ENCODE measurements at regions not wholly inside any gene's neighbourhood (a gene's known extent, or its start where the extent isn't known, plus 50 kb on each side); places are given as distances from the start of the nearest gene placed in this dataset.

DNA sequence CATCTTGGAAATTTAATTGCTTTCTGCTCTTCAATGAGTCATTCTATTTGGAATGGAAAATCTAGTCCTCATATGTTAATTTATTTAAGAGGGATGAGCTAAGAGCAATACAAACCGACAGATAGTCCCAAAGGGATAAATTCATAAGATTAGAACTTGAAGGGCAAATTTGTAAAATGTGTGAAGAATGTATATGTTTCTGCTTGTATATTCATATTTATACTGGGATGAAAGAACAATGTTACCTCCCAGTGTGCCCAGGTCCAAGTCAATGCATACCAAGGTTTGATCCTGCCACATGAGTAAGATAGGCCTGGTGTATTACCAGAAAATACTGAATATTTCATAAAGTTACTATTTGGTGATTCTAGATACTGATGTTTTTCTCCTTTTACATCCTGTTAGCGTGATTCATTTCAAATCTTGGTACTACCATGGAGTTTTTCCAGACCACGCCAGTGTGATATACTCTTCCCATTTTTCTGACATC lies 255.6 kb upstream of the SEMA6D start:
- Mint-ChIP-seq H3K4me3 (no peak overlapping the region), H3K27me3 (no peaks in the 10 kb centered on the region)

DNA sequence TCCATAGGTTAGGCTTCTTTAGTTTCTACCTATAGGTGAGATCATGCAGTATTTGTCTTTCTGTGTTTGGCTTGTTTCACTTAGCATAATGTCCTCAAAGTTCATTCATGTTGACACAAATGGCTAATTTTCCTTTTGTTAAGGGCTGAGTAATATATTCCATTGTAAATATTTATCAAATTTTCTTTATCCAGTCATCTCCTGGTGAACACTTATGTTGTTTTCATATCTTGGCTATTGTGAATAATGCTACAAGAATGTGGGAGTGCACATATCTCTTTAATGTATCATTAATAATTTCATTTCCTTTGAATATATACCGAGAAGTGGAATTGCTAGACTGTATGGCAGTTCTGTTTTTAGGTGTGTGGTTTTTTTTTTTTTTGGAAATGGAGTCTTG lies 250.9 kb upstream of the SEMA6D start:
- no peak overlapping the region for H3K27ac Mint-ChIP-seq
- no peak overlapping the region for H3K4me3 Mint-ChIP-seq
- no peaks in the 10 kb centered on the region for H3K9me3 Mint-ChIP-seq
- ATAC-seq (replicated peaks) = no peak
- no peaks in the 10 kb centered on the region for H3K27me3 Mint-ChIP-seq
- H3K4me1 Mint-ChIP-seq = no peaks in the 10 kb centered on the region
- no peaks in the 10 kb centered on the region for H3K36me3 Mint-ChIP-seq (ENCODE audit: low read depth)

More for the DNA sequence above, 255.6 kb upstream of the SEMA6D start:
- H3K9me3 Mint-ChIP-seq = no peaks in the 10 kb centered on the region
- no peak for ATAC-seq (replicated peaks)
- H3K27ac Mint-ChIP-seq = no peak overlapping the region
- H3K4me1 Mint-ChIP-seq = no peaks in the 10 kb centered on the region
- no peaks in the 10 kb centered on the region for H3K36me3 Mint-ChIP-seq (ENCODE audit: low read depth)

DNA sequence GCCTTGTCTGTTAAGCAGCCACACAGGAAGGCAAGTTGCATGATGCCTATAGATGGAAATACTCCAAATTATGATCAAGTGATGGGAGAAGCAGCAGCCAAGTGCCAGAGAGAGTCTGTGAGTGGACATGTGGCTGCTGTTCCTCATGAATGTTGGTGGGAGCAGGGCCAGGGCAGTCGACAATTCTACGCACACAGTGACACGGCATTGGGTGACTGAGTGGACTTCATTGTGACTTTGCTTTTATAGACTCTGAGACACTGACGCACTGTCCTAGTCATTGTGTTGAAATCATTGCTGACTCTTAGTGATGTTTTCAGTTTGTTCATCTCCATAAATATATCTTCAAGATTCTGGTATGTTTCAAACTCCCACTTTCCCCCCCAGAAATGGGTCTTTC lies 246.3 kb upstream of the SEMA6D start:
- ATAC-seq (replicated peaks) = no peak
- Mint-ChIP-seq H3K27me3 (no peaks in the 10 kb centered on the region), H3K9me3 (no peaks in the 10 kb centered on the region), H3K27ac (no peak overlapping the region), H3K4me3 (no peak overlapping the region), H3K36me3 (ENCODE audit: low read depth) (no peaks in the 10 kb centered on the region), H3K4me1 (no peaks in the 10 kb centered on the region)

DNA sequence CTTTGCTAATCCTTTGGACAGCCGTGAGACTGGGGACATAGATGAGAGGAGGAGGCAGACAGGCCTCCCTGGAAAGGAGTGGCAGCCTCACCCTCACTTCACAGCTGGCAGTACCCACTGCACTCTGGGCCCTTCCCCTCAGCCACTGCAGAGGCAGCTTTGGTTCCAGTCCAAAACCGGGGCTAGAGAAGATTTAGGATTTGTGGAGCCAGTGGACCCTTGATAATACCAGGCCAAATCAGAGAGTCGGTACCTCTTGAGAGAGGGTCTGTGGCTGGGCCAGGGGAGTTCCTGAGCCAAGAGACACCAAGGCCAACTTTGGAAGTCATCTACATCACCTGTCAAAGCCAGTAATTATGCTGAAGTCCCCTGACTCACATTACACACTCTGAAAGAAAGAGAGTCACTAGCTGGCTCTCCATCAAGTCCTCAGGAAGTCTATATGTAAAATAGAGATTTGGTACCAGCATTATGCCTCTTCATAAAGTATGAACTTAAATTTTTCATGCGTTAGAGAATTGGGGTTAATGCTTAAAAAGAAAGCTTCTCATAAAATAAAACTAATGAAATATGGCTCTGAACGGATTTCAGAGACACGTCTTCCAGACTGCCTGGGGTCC lies 244.1 kb upstream of the SEMA6D start:
- Mint-ChIP-seq H3K27ac (no peak overlapping the region), H3K4me1 (no peaks in the 10 kb centered on the region), H3K9me3 (peaks cover 1% of the 10 kb centered on the region), H3K36me3 (ENCODE audit: low read depth) (no peaks in the 10 kb centered on the region), H3K27me3 (no peaks in the 10 kb centered on the region), H3K4me3 (no peak overlapping the region)
- no peak for ATAC-seq (replicated peaks)

DNA sequence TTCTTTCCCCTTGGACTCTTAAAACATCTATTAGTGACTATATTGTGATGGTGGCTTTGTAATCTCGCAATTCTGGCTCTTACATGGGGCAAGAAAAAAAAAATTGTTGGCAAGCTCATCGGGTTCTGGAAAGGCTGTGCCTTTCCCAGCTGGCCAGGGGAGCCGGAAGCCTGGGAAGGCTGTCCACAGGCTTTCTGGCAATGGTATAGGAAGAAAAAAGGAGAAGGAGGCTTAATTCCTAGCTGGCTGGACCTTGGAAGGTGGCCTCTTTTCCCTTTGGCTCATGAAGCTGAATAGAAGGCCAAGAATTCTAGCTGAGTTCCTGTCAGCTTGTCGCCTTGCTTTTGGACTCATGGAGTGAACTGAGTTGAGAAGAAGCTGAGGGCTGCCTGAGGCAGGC lies 243.5 kb upstream of the SEMA6D start:
- no peaks in the 10 kb centered on the region for H3K4me1 Mint-ChIP-seq
- peaks cover 5% of the 10 kb centered on the region for H3K9me3 Mint-ChIP-seq
- H3K27ac Mint-ChIP-seq = no peak overlapping the region
- no peaks in the 10 kb centered on the region for H3K27me3 Mint-ChIP-seq
- H3K36me3 Mint-ChIP-seq (ENCODE audit: low read depth) = no peaks in the 10 kb centered on the region
- ATAC-seq (replicated peaks) = no peak
- no peak overlapping the region for H3K4me3 Mint-ChIP-seq

DNA sequence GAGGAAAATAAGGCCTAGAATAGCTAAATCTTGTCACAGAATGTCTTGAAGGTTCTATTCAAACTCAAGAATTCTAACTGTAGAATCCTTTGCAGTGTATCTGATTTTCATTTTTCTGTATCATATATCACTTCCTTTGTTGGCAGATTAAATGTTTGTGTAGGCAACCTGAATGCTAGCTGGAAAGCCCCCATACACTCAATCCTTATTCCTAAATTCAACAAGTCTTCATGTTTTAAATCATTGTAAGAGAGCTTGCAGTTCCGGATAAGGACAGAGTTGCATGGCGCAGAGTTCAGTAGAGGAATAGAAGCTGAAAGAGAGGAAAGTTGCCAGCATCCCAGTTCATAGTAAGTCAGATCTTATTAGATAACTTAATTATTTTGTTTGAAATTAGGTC lies 242.0 kb upstream of the SEMA6D start:
- H3K36me3 Mint-ChIP-seq (ENCODE audit: low read depth) = no peaks in the 10 kb centered on the region
- H3K27me3 Mint-ChIP-seq = peaks cover 2% of the 10 kb centered on the region
- ATAC-seq (replicated peaks) = no peak
- no peaks in the 10 kb centered on the region for H3K4me1 Mint-ChIP-seq
- H3K9me3 Mint-ChIP-seq = peaks cover 8% of the 10 kb centered on the region
- no peak overlapping the region for H3K27ac Mint-ChIP-seq
- H3K4me3 Mint-ChIP-seq = no peak overlapping the region

DNA sequence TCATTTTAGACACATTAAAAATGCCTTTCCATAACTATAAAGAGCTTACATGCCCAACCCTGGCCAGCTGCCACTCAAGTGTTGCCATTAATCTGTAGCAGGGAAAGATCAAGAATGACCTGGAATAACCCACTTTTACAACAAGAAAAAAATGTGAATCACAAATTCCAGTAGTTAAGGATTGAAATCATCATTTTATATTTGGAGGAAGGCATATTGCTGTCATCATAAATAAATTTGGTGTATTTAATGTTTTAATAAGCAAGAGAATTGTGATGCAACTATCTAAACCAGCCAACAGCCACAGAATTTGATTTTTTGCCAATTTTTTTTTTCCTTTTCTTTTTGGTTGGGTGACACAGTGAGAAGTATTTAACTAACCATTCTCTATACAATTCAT lies 240.0 kb upstream of the SEMA6D start:
- no peak overlapping the region for H3K27ac Mint-ChIP-seq
- ATAC-seq (replicated peaks) = no peak
- H3K9me3 Mint-ChIP-seq = peaks cover 11% of the 10 kb centered on the region
- H3K27me3 Mint-ChIP-seq = peaks cover 4% of the 10 kb centered on the region
- no peak overlapping the region for H3K4me3 Mint-ChIP-seq
- no peaks in the 10 kb centered on the region for H3K4me1 Mint-ChIP-seq
- H3K36me3 Mint-ChIP-seq (ENCODE audit: low read depth) = no peaks in the 10 kb centered on the region

DNA sequence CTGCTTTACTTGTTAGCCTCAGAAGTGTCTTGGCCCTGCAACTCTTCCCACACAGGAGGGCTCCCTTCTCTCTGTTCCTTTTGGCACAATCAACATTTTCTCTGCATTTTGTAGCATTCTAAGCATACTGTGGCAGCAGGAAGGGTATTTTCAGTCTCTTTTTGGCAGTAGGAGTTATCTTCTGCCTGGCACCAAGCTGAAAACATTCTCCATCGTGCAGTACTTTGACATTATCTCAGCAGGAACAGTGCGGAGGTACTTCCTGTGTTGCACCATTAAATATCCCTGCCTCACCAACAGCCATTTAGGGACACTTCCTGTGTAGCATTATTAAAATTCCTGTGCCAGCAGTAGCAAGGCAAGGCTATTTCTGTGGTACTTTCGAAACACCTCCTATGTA lies 233.2 kb upstream of the SEMA6D start:
- Mint-ChIP-seq H3K27me3 (peaks cover 7% of the 10 kb centered on the region), H3K4me3 (no peak overlapping the region), H3K4me1 (no peaks in the 10 kb centered on the region), H3K36me3 (ENCODE audit: low read depth) (no peaks in the 10 kb centered on the region), H3K27ac (no peak overlapping the region), H3K9me3 (peaks cover 6% of the 10 kb centered on the region)
- no peak for ATAC-seq (replicated peaks)

DNA sequence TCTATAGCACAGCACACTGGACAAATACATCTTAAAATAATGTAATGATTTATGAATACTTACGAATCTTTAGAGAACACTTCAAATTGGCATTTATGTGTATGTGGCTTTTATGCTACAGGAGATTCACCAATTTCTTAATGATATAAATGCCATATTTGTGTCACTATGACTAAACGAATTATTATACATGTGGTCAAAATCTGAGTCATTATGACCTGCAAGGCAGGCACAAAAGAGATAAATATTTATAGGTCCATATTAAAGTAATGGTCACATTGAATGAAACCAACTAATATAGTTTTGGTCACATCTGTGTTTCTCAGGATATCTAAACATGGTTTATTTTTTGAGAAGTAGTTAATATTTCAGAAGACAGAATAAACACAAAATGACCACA lies 232.3 kb upstream of the SEMA6D start:
- H3K4me1 Mint-ChIP-seq = no peaks in the 10 kb centered on the region
- ATAC-seq (replicated peaks) = no peak
- H3K4me3 Mint-ChIP-seq = no peak overlapping the region
- H3K36me3 Mint-ChIP-seq (ENCODE audit: low read depth) = no peaks in the 10 kb centered on the region
- H3K9me3 Mint-ChIP-seq = peaks cover 6% of the 10 kb centered on the region
- H3K27ac Mint-ChIP-seq = no peak overlapping the region
- H3K27me3 Mint-ChIP-seq = peaks cover 7% of the 10 kb centered on the region

DNA sequence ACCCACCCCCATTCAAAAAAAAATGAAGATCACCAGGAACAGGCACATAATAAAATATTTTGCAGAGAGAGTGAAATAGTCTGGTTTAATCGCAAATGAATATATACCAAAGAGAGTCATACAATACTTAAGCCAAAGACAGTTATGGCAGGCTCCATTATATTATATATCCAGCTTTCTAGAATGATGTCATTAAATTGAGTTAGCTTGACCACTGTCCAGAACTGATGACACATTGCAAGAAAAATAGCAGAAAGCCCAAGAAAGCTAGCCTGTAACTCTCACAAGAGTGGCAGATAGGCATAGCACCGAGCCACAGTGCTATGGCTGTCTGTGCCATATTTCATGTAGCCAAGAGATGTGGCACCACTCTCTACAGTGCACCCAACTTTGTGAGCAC lies 231.9 kb upstream of the SEMA6D start:
- Mint-ChIP-seq H3K4me3 (no peak overlapping the region), H3K27ac (no peak overlapping the region), H3K9me3 (peaks cover 3% of the 10 kb centered on the region), H3K36me3 (ENCODE audit: low read depth) (no peaks in the 10 kb centered on the region), H3K27me3 (peaks cover 4% of the 10 kb centered on the region), H3K4me1 (no peaks in the 10 kb centered on the region)
- no peak for ATAC-seq (replicated peaks)

DNA sequence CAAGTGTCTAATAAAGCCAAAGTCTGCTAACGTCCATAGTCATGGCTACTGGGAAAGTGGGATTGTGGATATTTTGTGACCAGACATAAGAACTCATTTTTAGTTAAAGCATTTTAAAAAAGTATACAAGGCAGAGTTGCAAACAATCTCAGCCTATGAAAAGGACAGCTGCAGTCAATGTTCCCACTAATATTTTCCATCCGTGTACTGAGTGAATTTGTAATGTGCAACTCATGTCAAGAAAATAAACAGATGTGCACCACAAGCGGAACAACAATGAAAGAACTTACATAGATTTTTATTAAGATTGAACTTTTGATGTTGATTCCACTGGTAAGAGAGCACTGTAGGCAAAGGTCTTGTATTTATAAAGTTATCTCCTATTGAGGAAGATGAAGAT lies 231.3 kb upstream of the SEMA6D start:
- Mint-ChIP-seq H3K4me3 (no peak overlapping the region), H3K4me1 (no peaks in the 10 kb centered on the region), H3K9me3 (peaks cover under 1% of the 10 kb centered on the region), H3K36me3 (ENCODE audit: low read depth) (no peaks in the 10 kb centered on the region), H3K27ac (no peak overlapping the region), H3K27me3 (peaks cover 4% of the 10 kb centered on the region)
- no peak for ATAC-seq (replicated peaks)

DNA sequence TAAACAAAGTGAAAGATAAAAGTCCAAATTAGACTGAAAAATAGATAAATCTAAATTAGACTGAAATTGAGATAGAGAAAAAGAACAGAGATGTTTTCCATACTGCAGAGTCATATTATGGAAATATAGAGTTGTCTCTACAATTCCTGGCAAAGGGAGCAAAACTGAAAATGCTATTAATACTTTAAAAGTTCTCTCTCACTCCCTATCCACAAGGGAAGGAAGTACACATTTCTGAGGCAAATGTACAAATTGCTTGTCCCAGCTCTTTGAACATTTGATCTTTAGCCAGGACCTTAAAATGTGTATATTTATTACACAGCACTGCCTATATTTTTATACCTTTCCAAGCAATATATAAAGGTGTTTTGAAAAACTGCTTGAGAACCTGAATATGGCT lies 225.1 kb upstream of the SEMA6D start:
- Mint-ChIP-seq H3K4me3 (no peak overlapping the region), H3K4me1 (no peaks in the 10 kb centered on the region), H3K9me3 (peaks cover 3% of the 10 kb centered on the region), H3K27ac (no peak overlapping the region), H3K27me3 (peaks cover 3% of the 10 kb centered on the region), H3K36me3 (ENCODE audit: low read depth) (no peaks in the 10 kb centered on the region)
- ATAC-seq (replicated peaks) = no peak

DNA sequence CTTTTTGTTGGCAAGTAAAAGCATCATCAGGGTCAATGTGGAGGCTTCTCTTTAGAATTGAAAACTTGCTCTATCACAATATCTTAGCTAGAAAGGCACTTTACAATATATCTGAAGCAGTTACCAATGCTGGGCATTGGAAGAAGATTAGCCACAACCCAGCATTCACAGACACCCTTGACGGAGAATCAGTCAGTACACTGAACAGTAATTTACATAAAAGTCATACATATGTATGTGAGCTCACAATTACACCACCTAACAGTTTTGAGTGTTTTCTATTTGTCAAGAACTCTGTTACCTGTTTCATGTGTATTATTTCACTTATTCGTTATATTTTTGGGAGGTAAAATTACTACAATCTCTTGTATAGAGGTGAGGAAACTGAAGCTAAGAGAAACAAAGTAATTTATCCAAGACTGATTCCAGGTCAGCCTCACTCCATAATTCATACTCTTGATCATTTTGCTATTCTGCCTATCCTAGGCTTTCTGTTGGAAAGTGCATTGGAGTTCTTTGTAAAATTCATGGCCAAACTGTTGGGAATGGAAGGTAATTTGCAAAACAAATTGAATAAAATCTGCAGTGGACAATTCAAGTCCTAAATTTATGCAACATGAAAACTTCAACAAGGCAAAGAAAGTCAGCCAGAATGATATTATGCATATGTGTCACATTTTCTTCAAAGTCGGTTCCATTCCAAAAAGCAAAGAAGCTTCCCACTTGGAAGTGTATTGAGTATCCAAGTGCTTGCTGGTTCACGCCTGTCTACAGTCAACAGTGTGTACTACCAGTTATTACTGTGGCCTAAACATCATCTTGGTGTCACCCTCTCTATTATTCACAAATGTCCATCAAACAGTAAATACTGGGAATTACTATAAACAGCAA lies 223.7 kb upstream of the SEMA6D start:
- ATAC-seq (replicated peaks) = no peak
- no peaks in the 10 kb centered on the region for H3K36me3 Mint-ChIP-seq (ENCODE audit: low read depth)
- H3K27ac Mint-ChIP-seq = no peak overlapping the region
- H3K4me1 Mint-ChIP-seq = no peaks in the 10 kb centered on the region
- H3K9me3 Mint-ChIP-seq = peaks cover 3% of the 10 kb centered on the region
- no peak overlapping the region for H3K4me3 Mint-ChIP-seq
- H3K27me3 Mint-ChIP-seq = peaks cover 3% of the 10 kb centered on the region

DNA sequence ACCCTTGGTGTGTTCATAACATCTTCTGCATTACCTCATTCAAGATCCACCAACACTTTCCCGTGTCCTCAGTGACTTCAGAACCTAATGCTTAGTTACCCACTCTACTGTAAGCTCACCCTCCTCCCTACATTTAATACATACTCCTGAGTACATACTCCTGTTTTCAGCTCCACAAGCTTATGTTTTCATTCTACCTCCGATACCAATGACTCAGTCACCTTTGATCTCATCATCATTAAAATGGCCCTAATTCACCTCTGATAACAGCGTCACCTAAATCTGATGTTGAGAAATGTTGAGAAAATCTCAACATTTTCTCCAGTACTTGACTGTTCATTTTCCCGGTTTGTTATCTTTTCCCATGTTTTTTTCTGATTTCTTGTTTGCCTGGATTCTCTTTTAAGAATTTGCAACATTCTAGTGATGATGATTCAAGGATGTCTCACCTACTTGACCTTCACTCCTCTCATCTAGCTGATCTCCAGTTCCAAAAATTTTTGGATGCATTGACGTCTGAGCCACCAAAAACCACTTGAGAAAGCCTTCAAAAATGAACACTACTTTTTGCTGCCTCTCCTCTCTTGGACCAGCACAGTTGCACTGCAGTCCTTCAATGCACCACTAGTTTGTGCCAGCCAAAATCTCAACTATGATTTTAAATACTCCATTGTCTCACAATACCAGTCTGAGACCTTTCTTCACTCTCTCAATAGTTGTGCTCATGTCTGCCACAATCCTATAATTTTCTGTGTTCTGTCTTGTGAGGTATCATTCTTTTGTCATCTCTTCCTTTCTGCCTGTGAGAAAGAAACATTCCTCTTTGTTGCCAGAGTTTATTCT lies 220.7 kb upstream of the SEMA6D start:
- Mint-ChIP-seq H3K9me3 (no peaks in the 10 kb centered on the region), H3K27me3 (no peaks in the 10 kb centered on the region), H3K36me3 (ENCODE audit: low read depth) (no peaks in the 10 kb centered on the region)

More for the DNA sequence above, 220.7 kb upstream of the SEMA6D start:
- H3K4me1 Mint-ChIP-seq = no peaks in the 10 kb centered on the region
- H3K4me3 Mint-ChIP-seq = no peak overlapping the region
- no peak for ATAC-seq (replicated peaks)
- H3K27ac Mint-ChIP-seq = no peak overlapping the region
